ENCODE measurements at regions not wholly inside any gene's neighbourhood (a gene's known extent, or its start where the extent isn't known, plus 50 kb on each side); places are given as distances from the start of the nearest gene placed in this dataset.
"Not testable (repeated sequence)": the region's sequence is repeated elsewhere in the genome, so short reads cannot be mapped to it uniquely, and the experiment has no call there.

GRCh38 chr6:28632326-28632851 lies 106.7 kb downstream of the GPX5 start:
- H3K4me1 ChIP-seq (ENCODE audit: control insufficient read depth, low read depth, low read length), result peaks cover 8% of the 10 kb centered on the region
- H3K36me3 ChIP-seq (ENCODE audit: control insufficient read depth, low read depth, low read length), result no peaks in the 10 kb centered on the region
- H3K27ac ChIP-seq (ENCODE audit: low read length), result no peak overlapping the region
- no peak overlapping the region for H3K4me3 ChIP-seq (ENCODE audit: low read length)
- H3K9ac ChIP-seq (ENCODE audit: low read length), result no peak overlapping the region
- no peaks in the 10 kb centered on the region for H3K9me3 ChIP-seq (ENCODE audit: control insufficient read depth, low read depth, low read length)
- H3K27me3 ChIP-seq (ENCODE audit: control insufficient read depth, insufficient read depth, low read length), result peaks cover 38% of the 10 kb centered on the region

DNA sequence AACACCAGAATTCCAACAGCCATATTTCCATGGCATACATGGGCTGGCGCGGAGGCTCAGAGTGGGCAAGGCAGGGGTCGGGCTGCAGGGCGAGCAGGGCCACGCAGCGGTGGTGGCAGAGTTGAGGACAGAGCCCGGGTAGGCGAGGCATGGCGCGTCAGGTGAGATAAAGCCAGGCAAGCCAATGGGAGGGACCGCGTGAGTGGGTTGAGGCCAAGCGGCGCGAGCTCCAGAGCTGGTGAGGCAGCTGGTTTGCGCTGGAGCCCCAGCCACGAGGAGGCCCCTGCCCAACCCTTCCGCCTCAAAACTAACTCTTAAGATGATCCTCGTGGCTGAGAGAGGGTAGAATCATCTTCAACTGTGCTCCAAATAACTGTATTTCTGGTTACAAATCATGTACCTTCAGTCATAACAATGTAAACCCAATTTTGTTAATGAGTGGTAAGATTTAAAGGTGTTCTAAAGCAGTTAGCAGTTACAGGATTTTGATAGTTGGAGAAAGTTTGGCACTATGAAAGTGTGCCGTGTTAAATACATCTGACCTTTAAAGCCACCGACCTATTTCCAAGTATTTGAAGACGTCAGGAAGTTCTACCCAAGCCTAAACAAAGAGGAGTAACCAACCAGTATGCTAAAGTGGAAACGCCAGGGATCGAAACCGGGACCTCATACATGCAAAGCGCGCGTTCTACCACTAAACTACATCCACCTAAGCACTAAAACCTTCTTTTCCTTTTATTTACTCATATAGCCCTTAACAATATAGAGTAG lies 107.9 kb downstream of the GPX5 start:
- Histone ChIP-seq H3K36me3 (ENCODE audit: control insufficient read depth, low read depth, low read length) (no peaks in the 10 kb centered on the region), H3K4me1 (ENCODE audit: control insufficient read depth, low read depth, low read length) (peaks cover 8% of the 10 kb centered on the region), H3K9ac (ENCODE audit: low read length) (no peak overlapping the region), H3K9me3 (ENCODE audit: control insufficient read depth, low read depth, low read length) (no peaks in the 10 kb centered on the region), H3K4me3 (ENCODE audit: low read length) (peak overlapping the region; percentile 82), H3K27ac (ENCODE audit: low read length) (no peak overlapping the region), H3K27me3 (ENCODE audit: control insufficient read depth, insufficient read depth, low read length) (peaks cover 47% of the 10 kb centered on the region)

- peak overlapping the region; percentile 82 for H3K4me3 ChIP-seq (ENCODE audit: low read length)
- no peaks in the 10 kb centered on the region for H3K36me3 ChIP-seq (ENCODE audit: control insufficient read depth, low read depth, low read length)
- H3K9ac ChIP-seq (ENCODE audit: low read length), result no peak overlapping the region
- peaks cover 8% of the 10 kb centered on the region for H3K4me1 ChIP-seq (ENCODE audit: control insufficient read depth, low read depth, low read length)
- peaks cover 47% of the 10 kb centered on the region for H3K27me3 ChIP-seq (ENCODE audit: control insufficient read depth, insufficient read depth, low read length)
- H3K9me3 ChIP-seq (ENCODE audit: control insufficient read depth, low read depth, low read length), result no peaks in the 10 kb centered on the region
- H3K27ac ChIP-seq (ENCODE audit: low read length), result no peak overlapping the region
Observed at GRCh38 chr6:28634411-28634760, 108.7 kb downstream of the GPX5 start.

DNA sequence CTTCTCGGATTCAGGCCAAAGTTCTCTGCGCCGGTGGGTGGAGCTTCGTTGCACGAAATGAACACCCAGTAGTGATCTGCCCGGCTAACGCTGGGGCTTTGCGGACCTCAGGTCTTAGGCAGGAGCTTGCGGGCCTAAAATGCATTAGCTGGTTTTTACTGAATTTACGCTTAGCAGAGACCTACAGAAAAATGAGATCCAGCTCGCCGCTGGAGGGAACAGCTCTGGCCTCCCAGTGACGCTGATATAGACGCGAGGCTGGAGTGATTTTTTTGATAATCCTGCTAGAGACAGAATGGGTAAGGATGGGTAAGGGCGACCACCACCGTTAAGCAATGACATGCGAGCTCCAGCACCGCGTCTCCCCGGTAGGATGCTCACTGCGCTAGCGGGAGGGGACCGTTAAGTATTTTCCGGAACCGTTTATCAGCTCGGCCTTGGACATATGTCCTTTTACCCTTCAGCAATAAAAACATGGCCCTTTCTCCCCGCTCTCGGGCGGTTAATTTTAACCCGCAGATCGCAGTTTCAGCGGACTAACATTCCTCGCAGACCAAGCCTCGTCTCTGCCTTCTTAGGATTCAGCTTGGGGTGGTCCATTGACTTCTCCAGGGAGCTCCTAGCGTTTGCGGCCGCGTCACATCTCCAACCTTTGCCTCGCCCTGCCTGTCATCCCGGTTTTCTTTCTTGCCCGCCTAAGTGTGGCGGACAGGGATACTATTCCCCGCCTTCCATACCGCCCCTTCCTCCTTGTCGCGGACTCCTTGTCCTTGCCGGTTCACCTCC lies 109.3 kb downstream of the GPX5 start:
- Histone ChIP-seq H3K27ac (ENCODE audit: low read length) (no peak overlapping the region), H3K36me3 (ENCODE audit: control insufficient read depth, low read depth, low read length) (no peaks in the 10 kb centered on the region), H3K9me3 (ENCODE audit: control insufficient read depth, low read depth, low read length) (no peaks in the 10 kb centered on the region), H3K4me3 (ENCODE audit: low read length) (peak overlapping the region; percentile 82), H3K27me3 (ENCODE audit: control insufficient read depth, insufficient read depth, low read length) (peaks cover 47% of the 10 kb centered on the region), H3K4me1 (ENCODE audit: control insufficient read depth, low read depth, low read length) (peaks cover 8% of the 10 kb centered on the region), H3K9ac (ENCODE audit: low read length) (peak overlapping the region; percentile 25)

DNA sequence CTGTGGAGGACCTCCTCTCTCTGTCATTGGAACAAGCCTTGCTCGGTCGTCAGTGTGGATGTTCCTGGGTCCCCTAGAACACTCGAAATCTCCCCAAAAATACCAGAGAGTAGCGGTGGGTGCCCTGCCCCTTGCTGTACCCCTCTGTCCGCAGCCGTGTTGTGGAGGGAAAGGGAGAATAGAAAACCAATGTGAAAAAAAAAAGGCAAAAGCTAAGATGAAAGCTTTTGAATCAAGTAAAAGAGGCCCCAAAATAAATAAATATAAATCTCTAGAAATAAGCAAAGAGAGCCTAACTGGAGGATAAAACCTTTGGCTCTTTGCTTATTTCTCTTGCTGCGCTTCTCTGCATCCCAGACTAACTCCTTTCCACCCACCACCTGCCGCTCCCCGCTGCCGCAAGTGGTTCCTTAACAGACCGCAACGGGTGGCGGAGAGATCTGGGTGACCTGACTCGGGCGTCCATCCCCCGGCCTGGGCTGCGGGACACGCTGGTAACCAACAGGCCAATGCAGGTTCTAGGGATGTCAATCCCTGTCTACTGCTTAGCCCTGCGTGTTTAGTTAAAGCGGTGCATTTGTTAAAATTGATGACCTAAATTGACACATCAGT lies 110.0 kb downstream of the GPX5 start:
- Histone ChIP-seq H3K4me3 (ENCODE audit: low read length) (peak overlapping the region; percentile 82), H3K9ac (ENCODE audit: low read length) (no peak overlapping the region), H3K27me3 (ENCODE audit: control insufficient read depth, insufficient read depth, low read length) (peaks cover 47% of the 10 kb centered on the region)

GRCh38 chr6:28638787-28639430 lies 113.2 kb downstream of the GPX5 start:
- peaks cover 44% of the 10 kb centered on the region for H3K27me3 ChIP-seq (ENCODE audit: control insufficient read depth, insufficient read depth, low read length)
- no peak overlapping the region for H3K27ac ChIP-seq (ENCODE audit: low read length)
- H3K4me1 ChIP-seq (ENCODE audit: control insufficient read depth, low read depth, low read length), result peaks cover 8% of the 10 kb centered on the region
- no peak overlapping the region for H3K4me3 ChIP-seq (ENCODE audit: low read length)
- no peak overlapping the region for H3K9ac ChIP-seq (ENCODE audit: low read length)
- H3K36me3 ChIP-seq (ENCODE audit: control insufficient read depth, low read depth, low read length), result no peaks in the 10 kb centered on the region
- no peaks in the 10 kb centered on the region for H3K9me3 ChIP-seq (ENCODE audit: control insufficient read depth, low read depth, low read length)

More for the DNA sequence above, 110.0 kb downstream of the GPX5 start:
- Histone ChIP-seq H3K27ac (ENCODE audit: low read length) (no peak overlapping the region), H3K4me1 (ENCODE audit: control insufficient read depth, low read depth, low read length) (peaks cover 8% of the 10 kb centered on the region), H3K9me3 (ENCODE audit: control insufficient read depth, low read depth, low read length) (no peaks in the 10 kb centered on the region), H3K36me3 (ENCODE audit: control insufficient read depth, low read depth, low read length) (no peaks in the 10 kb centered on the region)

GRCh38 chr6:28639445-28640290 lies 114.0 kb downstream of the GPX5 start:
- H3K9me3 ChIP-seq (ENCODE audit: control insufficient read depth, low read depth, low read length); H3K9ac ChIP-seq (ENCODE audit: low read length); H3K4me3 ChIP-seq (ENCODE audit: low read length); H3K27ac ChIP-seq (ENCODE audit: low read length); H3K36me3 ChIP-seq (ENCODE audit: control insufficient read depth, low read depth, low read length); H3K4me1 ChIP-seq (ENCODE audit: control insufficient read depth, low read depth, low read length): not testable (repeated sequence)
- H3K27me3 ChIP-seq (ENCODE audit: control insufficient read depth, insufficient read depth, low read length), result peaks cover 36% of the 10 kb centered on the region

- H3K9ac ChIP-seq (ENCODE audit: low read length), result no peak overlapping the region
- no peaks in the 10 kb centered on the region for H3K36me3 ChIP-seq (ENCODE audit: control insufficient read depth, low read depth, low read length)
- no peaks in the 10 kb centered on the region for H3K9me3 ChIP-seq (ENCODE audit: control insufficient read depth, low read depth, low read length)
- no peak overlapping the region for H3K27ac ChIP-seq (ENCODE audit: low read length)
- H3K4me1 ChIP-seq (ENCODE audit: control insufficient read depth, low read depth, low read length), result no peaks in the 10 kb centered on the region
- peaks cover 1% of the 10 kb centered on the region for H3K27me3 ChIP-seq (ENCODE audit: control insufficient read depth, insufficient read depth, low read length)
- peak overlapping the region; percentile 57 for H3K4me3 ChIP-seq (ENCODE audit: low read length)
Observed at GRCh38 chr6:28643017-28643740, 117.5 kb downstream of the GPX5 start.

DNA sequence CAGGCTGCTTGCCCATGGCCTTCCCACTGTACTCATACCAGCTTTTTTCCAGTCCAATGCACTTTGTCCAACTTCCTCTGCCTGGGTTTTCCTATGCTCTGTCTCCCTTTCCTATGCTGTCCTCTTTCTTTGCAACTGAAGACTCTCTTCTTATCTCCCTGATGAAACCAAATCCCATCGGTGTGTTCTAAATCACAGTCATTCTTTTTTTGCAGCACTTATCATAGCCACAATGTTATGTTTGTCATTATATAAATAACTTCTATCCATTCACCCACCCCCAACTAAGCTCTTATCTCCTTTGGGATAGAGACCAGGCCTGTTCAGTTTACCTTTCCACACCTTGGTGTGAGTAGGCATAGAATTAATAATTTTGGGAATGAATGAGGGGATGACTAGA lies 121.0 kb downstream of the GPX5 start:
- no peak overlapping the region for H3K27ac ChIP-seq (ENCODE audit: low read length)
- H3K36me3 ChIP-seq (ENCODE audit: control insufficient read depth, low read depth, low read length), result no peaks in the 10 kb centered on the region
- peaks cover 4% of the 10 kb centered on the region for H3K4me1 ChIP-seq (ENCODE audit: control insufficient read depth, low read depth, low read length)
- H3K9me3 ChIP-seq (ENCODE audit: control insufficient read depth, low read depth, low read length), result no peaks in the 10 kb centered on the region
- H3K4me3 ChIP-seq (ENCODE audit: low read length), result no peak overlapping the region
- H3K9ac ChIP-seq (ENCODE audit: low read length), result no peak overlapping the region
- H3K27me3 ChIP-seq (ENCODE audit: control insufficient read depth, insufficient read depth, low read length), result no peaks in the 10 kb centered on the region

Data from iPS-18a (cell line).